NCI-H1105 (cell line): ENCODE measurements at regions not wholly inside any gene's neighbourhood (a gene's known extent, or its start where the extent isn't known, plus 50 kb on each side); places are given as distances from the start of the nearest gene placed in this dataset.

Experiments
- DNase-seq: peaks from one replicate; lab custom pipeline; 2025; lab: John Stamatoyannopoulos, UW

GRCh38 chr18:78151948-78152725 lies 827.5 kb upstream of the SALL3 start:
- DNase-seq: no peak

GRCh38 chr18:78153362-78153761 lies 826.3 kb upstream of the SALL3 start:
- DNase-seq: no peak

GRCh38 chr18:78154444-78154843 lies 825.2 kb upstream of the SALL3 start:
- no peak for DNase-seq

- no peak for DNase-seq
Observed at GRCh38 chr18:78154853-78155252, 824.8 kb upstream of the SALL3 start.

GRCh38 chr18:78156466-78156865 lies 823.2 kb upstream of the SALL3 start:
- no peak for DNase-seq

GRCh38 chr18:78158943-78159342 lies 820.7 kb upstream of the SALL3 start:
- DNase-seq: no peak

- DNase-seq: no peak
Observed at GRCh38 chr18:78159397-78159796, 820.2 kb upstream of the SALL3 start.

- DNase-seq: peak; percentile 6
Observed at GRCh38 chr18:78160961-78161656, 818.5 kb upstream of the SALL3 start.

- DNase-seq: no peak
Observed at GRCh38 chr18:78165525-78165924, 814.1 kb upstream of the SALL3 start.

- no peak for DNase-seq
Observed at GRCh38 chr18:78168526-78168925, 811.1 kb upstream of the SALL3 start.

GRCh38 chr18:78169174-78169864 lies 810.3 kb upstream of the SALL3 start:
- DNase-seq: no peak

GRCh38 chr18:78171954-78172353 lies 807.7 kb upstream of the SALL3 start:
- DNase-seq: no peak

- DNase-seq: no peak
Observed at GRCh38 chr18:78174737-78175136, 804.9 kb upstream of the SALL3 start.

GRCh38 chr18:78178812-78179211 lies 800.8 kb upstream of the SALL3 start:
- no peak for DNase-seq

- no peak for DNase-seq
Observed at GRCh38 chr18:78180741-78181140, 798.9 kb upstream of the SALL3 start.

- no peak for DNase-seq
Observed at GRCh38 chr18:78183815-78184214, 795.8 kb upstream of the SALL3 start.

- no peak for DNase-seq
Observed at GRCh38 chr18:78191276-78191675, 788.3 kb upstream of the SALL3 start.

- DNase-seq: peak; percentile 32
Observed at GRCh38 chr18:78192054-78192453, 787.6 kb upstream of the SALL3 start.

- no peak for DNase-seq
Observed at GRCh38 chr18:78196280-78196679, 783.3 kb upstream of the SALL3 start.

- no peak for DNase-seq
Observed at GRCh38 chr18:78199002-78199401, 780.6 kb upstream of the SALL3 start.

- no peak for DNase-seq
Observed at GRCh38 chr18:78199611-78200010, 780.0 kb upstream of the SALL3 start.

- no peak for DNase-seq
Observed at GRCh38 chr18:78207942-78208341, 771.7 kb upstream of the SALL3 start.

GRCh38 chr18:78208461-78208860 lies 771.2 kb upstream of the SALL3 start:
- no peak for DNase-seq
